Adrenal gland (tissue), 9 donors: ENCODE measurements at regions not wholly inside any gene's neighbourhood (a gene's known extent, or its start where the extent isn't known, plus 50 kb on each side); places are given as distances from the start of the nearest gene placed in this dataset.

Source experiments
- DNase-seq, 7 donors: peaks; one replicate each; pipeline ENCODE4 v3.0.0-alpha.2; 2019 to 2020
- H3K27ac ChIP-seq, 5 donors: fragments of 200-600 bp; sonication (generic) in 4 of 5; 1 replicate in 3 of 5; 2 replicates in 2 of 5; pipeline versions ENCODE4 v1.5.1 to v1.8.0; 2016 to 2020; ENCODE audit warnings: mild to moderate bottlenecking in 1 of 5
- H3K27me3 ChIP-seq: fragments of 200-600 bp; 2 replicates; pipeline ENCODE4 v1.8.0; 2021
- H3K36me3 ChIP-seq, 2 donors: fragments of 200-600 bp; replicated peaks in 1 of 2; 1 replicate in 1 of 2; 2 replicates in 1 of 2; pipeline versions ENCODE4 v1.5.1 to v1.8.0; 2018 to 2022
- H3K4me1 ChIP-seq, 2 donors: fragments of 200-600 bp; replicated peaks in 1 of 2; 1 replicate in 1 of 2; 2 replicates in 1 of 2; pipeline versions ENCODE4 v1.5.1 to v1.8.0; 2018 to 2021
- H3K4me3 ChIP-seq, 4 donors: fragments of 200-600 bp; sonication (generic) in 3 of 4; one replicate each; pipeline ENCODE4 v1.5.1; 2016 to 2018
- H3K9me3 ChIP-seq, 3 donors: fragments of 200-600 bp; sonication (generic) in 1 of 3; replicated peaks in 1 of 3; 1 replicate in 2 of 3; 2 replicates in 1 of 3; pipeline versions ENCODE4 v1.5.1 to v1.8.0; 2016 to 2021
- CTCF ChIP-seq, 6 experiments: fragments of 450-650 bp in 4 of 6; fragments of 200-600 bp in 2 of 6; sonication (generic) in 1 of 6; IDR thresholded peaks; 1 replicate in 5 of 6; 2 replicates in 1 of 6; pipeline versions ENCODE4 v1.5.1 to v1.8.0; 2016 to 2021; ENCODE audit warnings: antibody characterized with exemption in 6 of 6, mild to moderate bottlenecking in 2 of 6, moderate library complexity in 1 of 6
- POLR2A ChIP-seq, 2 donors: fragments of 450-650 bp; IDR thresholded peaks; one replicate each; pipeline ENCODE4 v1.6.1; 2017; ENCODE audit warnings: antibody characterized with exemption in 2 of 2, mild to moderate bottlenecking in 2 of 2, moderate library complexity in 1 of 2
- WGBS, 4 donors: extraction: QIAGEN DNeasy Blood & Tissue Kit in 2 of 4; methylation state at CpG; one replicate each; pipeline versions ENCODE4 v1.1.5 to v1.1.7; 2013 to 2017; 5-methylcytosine and 5-hydroxymethylcytosine counted together
- intact Hi-C, 2 donors: fragments of 100-400 bp; cut with DNase I; formaldehyde crosslinking; loops; one replicate each; pipeline versions ENCODE4 v1.14.1 to v1.15.0; 2022 to 2023
- donor health status: healthy with polysubstance abuse.
- donor health status: Bipolar disorder and iron deficiency.
- donor health status: DM: yes; HTN: yes; CAD: no.
- donor health status: DM: no; HTN: no; CAD: no.
- donor health status: DM: no; HTN: no; CAD: no.

GRCh38 chr2:13052547-13052946, 335.8 kb downstream of the TRIB2 start:
- Histone ChIP-seq H3K27me3 (no peaks in the 10 kb centered on the region), H3K4me1 (no peaks in the 10 kb centered on the region), H3K36me3 (no peaks in the 10 kb centered on the region), H3K9me3 (no peaks in the 10 kb centered on the region), H3K4me3 (no peak overlapping the region), H3K27ac (no peak overlapping the region)
- no peak for DNase-seq
- intact Hi-C loops, result no loop called here
- 55 to 68% (median 63%) methylated on average over 4 of the region's 4 CpGs for WGBS, 4 donors
- TF ChIP-seq CTCF (IDR thresholded peaks at IDR 0.05) (no peak), POLR2A (IDR thresholded peaks at IDR 0.05) (no peak)

- TF ChIP-seq CTCF (IDR thresholded peaks at IDR 0.05) (peak in 5 of 6 experiments; percentile 24 to 56 (median 32)), POLR2A (IDR thresholded peaks at IDR 0.05) (no peak)
- H3K27ac ChIP-seq, result no peak overlapping the region
- no peaks in the 10 kb centered on the region for H3K9me3 ChIP-seq
- no peaks in the 10 kb centered on the region for H3K4me1 ChIP-seq
- no peak for DNase-seq
- WGBS, 4 donors, result 35 to 45% (median 42%) methylated on average over 3 of the region's 3 CpGs
- no peaks in the 10 kb centered on the region for H3K36me3 ChIP-seq
- H3K4me3 ChIP-seq, result no peak overlapping the region
- H3K27me3 ChIP-seq, result no peaks in the 10 kb centered on the region
- intact Hi-C loops, result no loop called here
These were observed 339.6 kb downstream of the TRIB2 start for GRCh38 chr2:13056259-13056843.

DNA sequence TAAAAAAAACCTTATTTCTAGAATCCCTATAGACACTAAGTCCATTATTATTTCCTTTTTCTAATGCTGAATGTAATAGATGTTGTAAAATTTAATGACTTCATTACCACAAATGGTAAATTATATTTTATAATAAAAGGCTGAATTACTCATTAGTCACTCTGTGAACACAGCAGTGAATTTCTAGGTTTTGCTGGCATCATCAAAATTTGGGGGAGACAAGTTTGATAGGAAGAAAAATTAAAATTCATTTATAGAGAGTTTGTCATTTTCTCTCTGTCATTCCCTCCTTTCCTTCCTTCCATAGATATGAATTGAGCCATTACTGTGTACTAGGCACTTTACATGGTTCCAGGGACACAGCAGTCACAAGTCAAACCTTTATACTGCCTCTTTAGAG, 340.9 kb downstream of the TRIB2 start:
- Histone ChIP-seq H3K4me3 (no peak overlapping the region), H3K36me3 (no peaks in the 10 kb centered on the region), H3K4me1 (no peaks in the 10 kb centered on the region), H3K9me3 (no peaks in the 10 kb centered on the region), H3K27me3 (no peaks in the 10 kb centered on the region), H3K27ac (no peak overlapping the region)
- TF ChIP-seq POLR2A (IDR thresholded peaks at IDR 0.05) (no peak), CTCF (IDR thresholded peaks at IDR 0.05) (no peak)
- intact Hi-C loops, result no loop called here
- no peak for DNase-seq

DNA sequence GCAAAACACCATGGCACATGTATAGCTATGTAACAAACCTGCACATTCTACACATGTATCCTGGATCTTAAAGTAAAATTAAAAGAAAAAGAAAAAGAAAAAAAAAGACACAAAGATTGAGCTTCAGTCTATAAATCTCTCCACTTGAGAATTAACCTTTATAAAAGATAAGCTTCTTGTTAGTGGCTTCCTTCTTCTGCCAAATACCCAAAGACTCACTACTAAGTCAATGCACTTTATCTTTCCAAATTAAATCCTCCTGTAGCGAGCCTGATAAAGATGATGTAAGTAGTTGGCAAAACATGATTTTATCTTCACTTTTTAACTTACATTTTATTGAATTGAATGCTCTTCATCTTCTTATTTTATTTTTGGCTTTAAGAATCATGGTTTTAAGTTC, 349.9 kb downstream of the TRIB2 start:
- intact Hi-C loops, result no loop called here
- 34 to 48% (median 36%) methylated on average over 1 of the region's 1 CpG for WGBS, 4 donors

More for the DNA sequence above, 349.9 kb downstream of the TRIB2 start:
- no peak for DNase-seq
- Histone ChIP-seq H3K4me1 (no peaks in the 10 kb centered on the region), H3K27ac (no peak overlapping the region), H3K4me3 (no peak overlapping the region), H3K36me3 (no peaks in the 10 kb centered on the region), H3K9me3 (no peaks in the 10 kb centered on the region), H3K27me3 (no peaks in the 10 kb centered on the region)
- TF ChIP-seq POLR2A (IDR thresholded peaks at IDR 0.05) (no peak), CTCF (IDR thresholded peaks at IDR 0.05) (no peak)
